ENCODE measurements at regions not wholly inside any gene's neighbourhood (a gene's known extent, or its start where the extent isn't known, plus 50 kb on each side); places are given as distances from the start of the nearest gene placed in this dataset.

GRCh38 chr6:126546541-126547120 is 206.7 kb downstream of the CENPW start:
- TF ChIP-seq POLR2A (IDR thresholded peaks at IDR 0.05; ENCODE audit: low read depth, low read length): no peak
- TF ChIP-seq POLR2AphosphoS5 (IDR thresholded peaks at IDR 0.05; ENCODE audit: low read depth, low read length): no peak
- TF ChIP-seq TAF1 (IDR thresholded peaks at IDR 0.05; ENCODE audit: borderline replicate concordance, low read depth, low read length): no peak
